Brain pericyte (primary cell): ENCODE measurements at regions not wholly inside any gene's neighbourhood (a gene's known extent, or its start where the extent isn't known, plus 50 kb on each side); places are given as distances from the start of the nearest gene placed in this dataset.
A peak's percentile ranks its signal among the peaks of the same experiment; 100 is the strongest.

Experiments used
- DNase-seq: peaks from one replicate; pipeline ENCODE4 v3.0.0-alpha.2; 2012; ENCODE audit warnings: low read depth, low spot score

DNA sequence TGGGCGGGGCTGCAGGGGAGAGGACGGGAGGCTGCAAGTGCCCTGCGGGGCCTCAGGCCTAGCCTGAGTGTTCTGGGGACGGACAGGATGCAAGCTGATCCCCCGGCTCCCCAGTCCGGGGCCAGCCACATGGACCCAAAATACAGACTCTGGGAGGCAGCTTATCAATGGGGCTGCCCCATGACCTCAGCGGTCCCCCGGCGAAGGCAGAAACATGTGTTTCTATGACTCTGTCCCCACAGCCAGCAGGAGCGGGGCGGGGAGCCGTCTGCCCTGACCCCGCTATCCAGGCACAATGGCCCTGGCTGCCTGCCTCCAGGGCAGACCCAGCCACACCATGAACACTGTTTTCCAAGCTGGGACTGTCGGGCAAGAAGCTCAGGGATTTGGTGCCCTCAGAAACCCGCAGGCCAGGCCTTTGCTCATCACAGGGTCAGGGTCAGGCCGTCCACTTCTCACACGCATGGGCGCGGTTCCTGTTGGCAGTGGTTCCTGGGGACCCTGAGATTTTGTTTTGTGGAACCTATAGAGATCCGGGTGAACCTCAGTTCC is 75.0 kb downstream of the RFLNA start:
- no peak for DNase-seq

DNA sequence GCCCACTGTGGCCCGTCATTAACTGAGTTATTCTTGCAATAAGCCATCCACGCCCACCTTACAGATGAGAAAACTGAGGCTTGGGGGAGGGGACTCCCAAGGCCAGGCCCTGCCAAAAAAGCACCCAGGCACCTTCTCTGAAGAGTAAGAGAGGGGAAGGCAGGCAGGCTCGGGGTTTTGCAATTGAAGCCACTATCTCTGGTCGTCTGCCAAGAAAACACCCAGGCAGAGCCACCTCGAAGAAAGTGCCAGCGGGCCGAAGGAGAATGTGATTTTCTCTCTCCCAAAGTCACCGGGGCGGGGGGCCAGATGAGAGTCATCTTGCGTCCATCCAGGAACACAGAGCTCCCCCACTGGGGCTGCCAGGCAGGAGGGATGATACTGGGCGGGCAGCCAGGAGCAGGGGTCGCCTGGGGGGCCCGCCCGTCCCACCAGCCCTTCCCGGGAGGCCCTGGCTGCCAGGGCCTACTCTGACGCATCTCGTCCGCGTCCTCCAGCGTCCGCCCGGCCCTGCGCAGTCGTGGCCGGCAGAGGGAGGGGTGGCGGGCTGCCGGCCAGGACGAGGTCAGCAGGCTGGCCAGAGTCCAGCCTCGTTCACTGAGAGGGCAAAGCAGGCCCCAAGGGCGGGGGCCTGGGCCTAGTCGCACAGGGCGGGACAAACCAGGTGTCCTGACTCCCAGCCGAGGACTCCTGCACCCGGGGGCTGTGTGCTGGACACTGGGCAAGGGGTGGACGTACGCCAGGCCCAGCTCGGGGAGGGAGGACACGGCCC is 74.3 kb downstream of the RFLNA start:
- DNase-seq, result peak; percentile 93

DNA sequence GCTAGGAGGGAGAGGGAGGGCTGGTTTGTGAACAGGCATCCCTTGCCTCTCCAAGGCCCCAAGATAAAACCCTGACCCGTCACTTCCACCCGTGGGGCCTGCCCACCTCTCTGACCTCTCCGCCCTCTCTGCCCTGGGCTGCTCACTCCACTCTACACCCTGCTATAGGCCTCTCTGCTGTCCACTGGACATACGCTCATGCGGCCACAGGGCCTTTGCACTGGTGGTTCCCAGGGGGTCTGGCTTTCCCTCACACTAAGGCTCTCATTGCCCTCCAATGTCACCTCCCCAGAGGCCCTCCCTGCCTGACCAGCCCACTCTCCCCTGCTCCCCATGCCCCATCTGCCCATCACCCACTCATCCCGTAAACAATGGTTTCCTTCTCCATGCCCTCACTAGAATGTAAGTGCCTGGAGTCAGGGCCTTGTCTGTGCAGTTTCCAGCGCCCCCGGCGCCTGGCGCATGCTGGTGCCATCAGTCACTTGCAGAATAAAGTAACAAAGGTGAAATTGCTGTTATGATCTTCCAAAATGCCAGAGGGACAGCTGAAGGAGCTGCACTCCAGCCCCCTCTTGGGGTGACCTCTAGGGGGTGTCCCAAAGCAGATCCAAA is 73.6 kb downstream of the RFLNA start:
- DNase-seq, result no peak

DNA sequence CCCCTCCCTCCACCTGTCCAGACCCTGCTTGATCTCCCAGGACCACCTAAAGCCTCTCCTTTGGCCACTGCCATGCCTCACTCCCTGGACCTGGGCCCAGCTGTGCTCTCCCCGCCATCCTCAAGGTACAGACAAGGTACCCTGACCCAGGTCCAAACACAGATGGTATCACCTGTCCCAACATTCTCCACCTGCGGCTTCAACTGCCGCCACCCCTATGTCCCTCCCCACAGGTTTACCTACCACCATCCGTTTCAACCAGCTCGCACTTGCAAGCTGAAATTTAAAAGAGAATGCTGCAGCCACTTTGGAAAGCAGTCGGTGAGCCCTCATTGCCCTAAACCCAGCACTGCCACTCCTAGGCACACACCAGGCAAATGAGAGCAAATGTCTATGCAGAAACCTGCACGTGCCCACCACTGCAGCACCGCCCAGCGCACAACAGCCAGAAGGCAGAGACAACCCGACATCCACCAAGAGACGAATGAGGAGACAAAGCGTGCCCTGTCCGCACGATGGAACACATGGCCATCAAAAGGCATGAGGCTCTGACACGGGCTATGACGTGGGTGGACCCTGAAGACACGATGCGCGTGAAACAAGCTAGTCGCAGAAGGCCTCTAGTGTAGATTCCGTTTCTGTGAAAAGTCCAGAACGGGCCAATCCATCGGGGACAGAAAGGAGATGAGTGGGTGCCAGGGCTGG is 71.0 kb downstream of the RFLNA start:
- DNase-seq, result no peak
